D721Med (cell line): ENCODE measurements at regions not wholly inside any gene's neighbourhood (a gene's known extent, or its start where the extent isn't known, plus 50 kb on each side); places are given as distances from the start of the nearest gene placed in this dataset.

Source experiments
- DNase-seq: peaks from one replicate; pipeline ENCODE4 v3.0.0; 2011; ENCODE audit warnings: low spot score; ENCODE audit not compliant: insufficient read length
- FAIRE-seq: peaks from 2 replicates; lab custom pipeline; 2011; peaks lifted over from hg19 to GRCh38; lab: Jason Lieb, UNC
- TF ChIP-seq, protein P1 (sequence below): IDR thresholded peaks from 2 replicates; pipeline ENCODE4 v1.5.1; 2012; ENCODE audit warnings: mild to moderate bottlenecking, control low read depth; ENCODE audit not compliant: insufficient read depth; ENCODE audit errors: missing control alignments

GRCh38 chr7:49247759-49248158 is 323.4 kb downstream of the CDC14C start:
- TF ChIP-seq, protein P1, sequence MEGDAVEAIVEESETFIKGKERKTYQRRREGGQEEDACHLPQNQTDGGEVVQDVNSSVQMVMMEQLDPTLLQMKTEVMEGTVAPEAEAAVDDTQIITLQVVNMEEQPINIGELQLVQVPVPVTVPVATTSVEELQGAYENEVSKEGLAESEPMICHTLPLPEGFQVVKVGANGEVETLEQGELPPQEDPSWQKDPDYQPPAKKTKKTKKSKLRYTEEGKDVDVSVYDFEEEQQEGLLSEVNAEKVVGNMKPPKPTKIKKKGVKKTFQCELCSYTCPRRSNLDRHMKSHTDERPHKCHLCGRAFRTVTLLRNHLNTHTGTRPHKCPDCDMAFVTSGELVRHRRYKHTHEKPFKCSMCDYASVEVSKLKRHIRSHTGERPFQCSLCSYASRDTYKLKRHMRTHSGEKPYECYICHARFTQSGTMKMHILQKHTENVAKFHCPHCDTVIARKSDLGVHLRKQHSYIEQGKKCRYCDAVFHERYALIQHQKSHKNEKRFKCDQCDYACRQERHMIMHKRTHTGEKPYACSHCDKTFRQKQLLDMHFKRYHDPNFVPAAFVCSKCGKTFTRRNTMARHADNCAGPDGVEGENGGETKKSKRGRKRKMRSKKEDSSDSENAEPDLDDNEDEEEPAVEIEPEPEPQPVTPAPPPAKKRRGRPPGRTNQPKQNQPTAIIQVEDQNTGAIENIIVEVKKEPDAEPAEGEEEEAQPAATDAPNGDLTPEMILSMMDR: no peak
- DNase-seq (no peak), FAIRE-seq (no peak)

- peak; percentile 25 for FAIRE-seq
- TF ChIP-seq, protein P1: no peak
Measured at GRCh38 chr7:49255054-49255453, 330.7 kb downstream of the CDC14C start.

DNA sequence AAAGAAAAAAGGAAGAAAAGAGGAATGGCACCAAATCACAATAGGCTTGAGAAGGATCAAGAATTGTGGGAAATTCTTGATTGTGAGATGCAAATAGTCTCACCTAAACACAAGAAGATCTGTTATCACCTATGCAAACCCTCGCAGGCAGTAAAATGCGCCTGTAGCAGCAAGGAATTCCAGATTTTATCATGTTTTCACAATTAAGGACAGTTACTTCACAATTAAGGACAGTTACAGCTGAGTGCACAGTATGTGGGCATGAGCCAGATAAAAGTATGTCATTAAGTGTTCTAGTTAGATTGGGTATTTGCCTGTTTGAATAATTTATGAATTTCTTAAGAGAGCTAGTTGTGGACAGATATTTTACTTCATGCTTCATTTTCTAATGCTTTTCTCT is 336.2 kb downstream of the CDC14C start:
- FAIRE-seq (no peak), DNase-seq (no peak)
- TF ChIP-seq, protein P1: no peak

More at GRCh38 chr7:49255054-49255453, 330.7 kb downstream of the CDC14C start:
- DNase-seq: no peak

GRCh38 chr7:49261928-49262327 is 337.6 kb downstream of the CDC14C start:
- no peak for FAIRE-seq
- TF ChIP-seq, protein P1: no peak
- DNase-seq: no peak

GRCh38 chr7:49264530-49264929 is 340.2 kb downstream of the CDC14C start:
- TF ChIP-seq, protein P1: no peak
- DNase-seq: no peak
- no peak for FAIRE-seq

- DNase-seq (no peak), FAIRE-seq (no peak)
- TF ChIP-seq, protein P1: no peak
Measured at GRCh38 chr7:49273897-49274296, 349.6 kb downstream of the CDC14C start.

DNA sequence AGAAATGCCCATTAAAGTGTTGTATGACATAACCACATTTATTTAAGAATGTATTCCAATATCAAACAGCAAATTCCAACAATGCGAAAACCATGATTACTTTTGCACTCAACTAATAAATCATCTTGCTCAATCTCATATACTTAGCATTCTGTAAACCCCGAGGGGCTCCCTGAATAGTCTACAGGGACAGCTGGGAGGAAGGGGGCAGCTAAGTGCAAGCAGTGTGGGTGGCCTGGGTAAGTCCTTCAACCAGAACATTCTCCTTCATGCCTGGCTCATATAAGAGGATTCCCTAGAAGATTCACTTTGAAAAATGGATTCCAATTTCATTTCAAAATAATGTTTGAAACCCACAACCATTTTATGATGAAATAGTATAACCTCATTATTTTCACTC is 355.5 kb downstream of the CDC14C start:
- FAIRE-seq (no peak), DNase-seq (no peak)
- TF ChIP-seq, protein P1: no peak
